Mucosa of descending colon (tissue), 3 donors: ENCODE measurements at regions not wholly inside any gene's neighbourhood (a gene's known extent, or its start where the extent isn't known, plus 50 kb on each side); places are given as distances from the start of the nearest gene placed in this dataset.
A peak's percentile ranks its signal among the peaks of the same experiment; 100 is the strongest.

Experiments
- ATAC-seq: fragments of 200-7000 bp; cut with Tn5 transposase; one replicate; pipeline ENCODE4 v1.9.1; 2020; ENCODE audit warnings: mild to moderate bottlenecking, moderate library complexity
- DNase-seq, 3 donors: peaks; one replicate each; pipeline ENCODE4 v3.0.0-alpha.2; 2020
- H3K36me3 ChIP-seq: fragments of 200-600 bp; one replicate; pipeline ENCODE4 v1.8.0; 2021; ENCODE audit warnings: low read depth, mild to moderate bottlenecking
- H3K4me1 ChIP-seq: fragments of 200-600 bp; one replicate; pipeline ENCODE4 v1.8.0; 2021; ENCODE audit warnings: low read depth, mild to moderate bottlenecking
- H3K4me3 ChIP-seq: fragments of 200-600 bp; one replicate; pipeline ENCODE4 v1.8.0; 2021; ENCODE audit warnings: mild to moderate bottlenecking
- H3K9me3 ChIP-seq: fragments of 200-600 bp; one replicate; pipeline ENCODE4 v1.8.0; 2021; ENCODE audit warnings: mild to moderate bottlenecking
- intact Hi-C, 2 donors: fragments of 100-400 bp; cut with DNase I in 1 of 2; cut with micrococcal nuclease in 1 of 2; formaldehyde crosslinking; loops; one replicate each; pipeline versions ENCODE4 v1.11.0 to v1.11.1; 2022; cut with DNase I, micrococcal nuclease
- TF ChIP-seq, protein P1 (sequence below): fragments of 200-600 bp; IDR thresholded peaks from one replicate; pipeline ENCODE4 v1.8.0; 2022; ENCODE audit warnings: antibody characterized with exemption, mild to moderate bottlenecking
- donor health status: DM: no; HTN: no; CAD: no; lungs with moderate emphysema.
- donor health status: DM: no; HTN: no; CAD: no.
- donor health status: DM: no; HTN: yes; CAD: no.

DNA sequence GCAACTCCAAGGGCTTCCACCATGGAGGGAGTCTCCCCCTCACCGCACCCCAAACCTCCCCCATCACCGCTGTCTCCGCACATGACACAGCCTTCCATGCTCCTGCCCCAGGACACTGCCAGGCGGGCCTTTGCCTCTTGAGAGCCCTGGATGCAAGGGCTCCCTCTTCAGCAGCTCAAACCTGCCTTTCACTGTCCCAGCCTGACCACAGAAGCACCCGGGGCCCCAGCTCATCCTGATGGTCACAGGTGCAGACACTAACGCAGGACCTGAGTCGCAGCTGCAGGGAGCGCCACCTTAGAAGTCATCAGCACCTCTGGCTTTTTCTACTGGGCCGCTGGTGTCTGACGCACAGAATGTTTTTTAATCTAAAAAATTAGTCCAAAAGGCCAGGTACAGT, 54.0 kb downstream of the SYNE3 start:
- no peaks in the 10 kb centered on the region for H3K9me3 ChIP-seq
- TF ChIP-seq, protein P1, sequence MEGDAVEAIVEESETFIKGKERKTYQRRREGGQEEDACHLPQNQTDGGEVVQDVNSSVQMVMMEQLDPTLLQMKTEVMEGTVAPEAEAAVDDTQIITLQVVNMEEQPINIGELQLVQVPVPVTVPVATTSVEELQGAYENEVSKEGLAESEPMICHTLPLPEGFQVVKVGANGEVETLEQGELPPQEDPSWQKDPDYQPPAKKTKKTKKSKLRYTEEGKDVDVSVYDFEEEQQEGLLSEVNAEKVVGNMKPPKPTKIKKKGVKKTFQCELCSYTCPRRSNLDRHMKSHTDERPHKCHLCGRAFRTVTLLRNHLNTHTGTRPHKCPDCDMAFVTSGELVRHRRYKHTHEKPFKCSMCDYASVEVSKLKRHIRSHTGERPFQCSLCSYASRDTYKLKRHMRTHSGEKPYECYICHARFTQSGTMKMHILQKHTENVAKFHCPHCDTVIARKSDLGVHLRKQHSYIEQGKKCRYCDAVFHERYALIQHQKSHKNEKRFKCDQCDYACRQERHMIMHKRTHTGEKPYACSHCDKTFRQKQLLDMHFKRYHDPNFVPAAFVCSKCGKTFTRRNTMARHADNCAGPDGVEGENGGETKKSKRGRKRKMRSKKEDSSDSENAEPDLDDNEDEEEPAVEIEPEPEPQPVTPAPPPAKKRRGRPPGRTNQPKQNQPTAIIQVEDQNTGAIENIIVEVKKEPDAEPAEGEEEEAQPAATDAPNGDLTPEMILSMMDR: no peak
- no peak overlapping the region for H3K4me3 ChIP-seq
- H3K4me1 ChIP-seq: peaks cover 25% of the 10 kb centered on the region
- DNase-seq (no peak), ATAC-seq (no peak)
- H3K36me3 ChIP-seq: no peaks in the 10 kb centered on the region
- intact Hi-C loops: no loop called here

DNA sequence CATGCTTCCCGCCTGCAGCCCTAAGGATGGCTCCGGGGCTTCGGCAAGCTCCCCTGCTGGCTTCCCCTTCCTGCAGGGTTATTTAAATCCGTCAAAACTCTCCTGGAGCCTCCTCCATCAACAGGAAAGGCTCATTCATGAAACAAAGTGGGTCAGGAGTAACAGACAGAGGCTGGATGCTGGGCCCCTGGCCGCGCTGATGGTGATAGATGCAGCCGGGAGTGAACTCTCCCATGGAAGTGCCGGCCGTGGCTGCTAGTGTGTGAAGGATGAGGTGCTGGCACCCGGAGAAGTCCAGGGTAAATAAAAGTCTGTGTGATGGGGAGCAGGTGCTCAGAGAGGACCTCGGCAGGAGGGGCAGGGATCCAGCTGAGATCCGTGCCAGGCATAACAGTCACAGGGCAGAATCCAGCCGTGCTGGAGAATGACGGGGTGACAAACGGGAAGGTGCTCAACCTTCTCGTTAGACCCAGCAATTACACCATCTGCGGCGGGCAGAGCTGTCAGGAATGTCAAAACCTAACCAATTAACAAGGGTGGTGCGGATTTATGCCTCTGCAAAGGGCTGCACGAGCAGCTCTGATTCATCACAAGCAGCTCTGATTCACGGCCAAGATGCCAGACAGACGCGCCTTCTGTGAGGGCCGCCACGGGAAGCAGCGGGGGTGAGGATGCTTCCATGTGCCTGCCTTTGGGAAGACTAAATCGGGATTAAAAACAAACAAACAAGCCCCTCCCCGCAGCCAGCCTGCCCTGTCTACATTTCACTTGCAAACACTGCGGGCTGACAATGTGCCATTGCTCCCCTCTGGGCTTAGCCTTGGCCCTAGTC, 55.6 kb downstream of the SYNE3 start:
- Histone ChIP-seq H3K9me3 (no peaks in the 10 kb centered on the region), H3K4me1 (peaks cover 27% of the 10 kb centered on the region), H3K4me3 (no peak overlapping the region), H3K36me3 (no peaks in the 10 kb centered on the region)
- no peak for DNase-seq
- intact Hi-C loops: no loop called here
- peak; percentile 69 for ATAC-seq
- TF ChIP-seq, protein P1: no peak

DNA sequence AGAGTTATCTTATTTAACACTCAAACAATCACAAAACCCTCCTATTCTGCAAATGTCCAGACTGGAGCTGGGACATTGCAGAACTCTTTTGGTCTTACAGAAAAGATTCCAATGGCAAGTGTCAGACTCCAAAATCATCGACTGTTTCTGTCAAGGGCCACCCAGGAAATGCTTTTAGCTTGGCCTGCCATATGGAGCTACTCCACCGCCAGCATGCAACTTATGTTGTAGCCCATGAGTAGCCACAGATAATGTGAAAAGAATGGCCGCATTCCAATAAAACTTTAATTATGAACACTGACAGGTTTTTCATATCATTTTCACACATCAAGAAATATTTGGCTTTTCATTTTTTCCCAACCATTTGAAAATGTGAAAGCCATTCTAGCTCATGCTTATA, 57.5 kb downstream of the SYNE3 start:
- ATAC-seq: no peak
- Histone ChIP-seq H3K4me1 (peaks cover 25% of the 10 kb centered on the region), H3K36me3 (no peaks in the 10 kb centered on the region), H3K4me3 (no peak overlapping the region), H3K9me3 (no peaks in the 10 kb centered on the region)
- TF ChIP-seq, protein P1: no peak
- no peak for DNase-seq
- intact Hi-C loops: no loop called here

DNA sequence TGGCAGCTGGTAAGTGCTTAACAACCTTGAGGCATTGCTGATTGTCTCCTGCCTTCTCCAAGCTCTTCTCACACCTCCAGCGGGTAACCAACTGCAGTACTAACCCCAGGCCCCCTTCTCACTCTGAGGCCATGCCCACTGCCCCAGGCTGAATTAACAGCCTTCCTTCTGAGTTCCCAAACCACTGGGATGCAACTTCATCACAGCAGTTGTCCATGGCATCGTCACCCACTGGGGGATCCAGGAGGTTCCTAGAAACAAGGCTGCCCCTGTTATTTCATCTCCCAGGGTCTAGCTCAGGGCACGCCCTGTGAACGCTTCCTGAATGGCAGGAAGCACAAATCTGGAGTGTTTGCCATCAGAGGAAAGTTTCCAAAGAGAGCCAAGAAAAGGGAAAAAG, 58.0 kb downstream of the SYNE3 start:
- intact Hi-C loops: no loop called here
- ATAC-seq (no peak), DNase-seq (peak in 1 of 3 donors; percentile 8)
- Histone ChIP-seq H3K9me3 (no peaks in the 10 kb centered on the region), H3K4me3 (no peak overlapping the region), H3K4me1 (peaks cover 21% of the 10 kb centered on the region), H3K36me3 (no peaks in the 10 kb centered on the region)
- TF ChIP-seq, protein P1: no peak

DNA sequence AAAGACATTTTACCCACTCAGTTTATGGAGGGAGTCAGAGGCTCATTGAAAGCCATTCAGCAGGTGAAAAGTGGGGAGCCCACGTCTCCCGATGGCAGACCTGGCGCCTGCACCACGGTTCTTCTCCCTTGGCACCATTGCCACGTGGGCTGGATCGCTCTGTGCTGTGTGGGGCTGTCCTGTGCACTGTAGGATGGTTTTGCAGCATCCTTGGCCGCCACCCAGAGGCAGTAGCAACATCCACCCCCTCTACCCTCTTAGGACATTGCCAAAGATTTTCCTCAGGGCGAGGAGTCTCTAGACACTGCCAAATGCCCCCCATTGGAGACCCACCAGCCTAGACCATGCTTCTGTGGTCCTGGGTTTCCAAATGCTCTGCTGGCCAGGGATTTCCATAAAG, 60.2 kb downstream of the SYNE3 start:
- peak in 1 of 3 donors; percentile 20 for DNase-seq
- Histone ChIP-seq H3K4me1 (peaks cover 11% of the 10 kb centered on the region), H3K36me3 (no peaks in the 10 kb centered on the region), H3K4me3 (no peak overlapping the region), H3K9me3 (no peaks in the 10 kb centered on the region)
- intact Hi-C loops: no loop called here
- no peak for ATAC-seq
- TF ChIP-seq, protein P1: no peak
